NB4 (cell line): ENCODE measurements at regions not wholly inside any gene's neighbourhood (a gene's known extent, or its start where the extent isn't known, plus 50 kb on each side); places are given as distances from the start of the nearest gene placed in this dataset.

Experiments
- DNase-seq: peaks from one replicate; pipeline ENCODE4 v3.0.0; 2010; ENCODE audit warnings: low read depth
- H3K4me3 ChIP-seq: one replicate; pipeline ENCODE4 v1.5.1; 2011; ENCODE audit warnings: mild to moderate bottlenecking, low read depth, low read length, moderate library complexity
- MYC ChIP-seq: IDR thresholded peaks from 2 replicates; pipeline ENCODE4 v1.6.1; 2011; ENCODE audit warnings: low read depth, low read length
- POLR2A ChIP-seq: IDR thresholded peaks from 2 replicates; pipeline ENCODE4 v1.6.1; 2011; ENCODE audit warnings: mild to moderate bottlenecking; ENCODE audit not compliant: insufficient read length; ENCODE audit errors: extremely low read depth
- TF ChIP-seq, protein P1 (sequence below): IDR thresholded peaks from 2 replicates; pipeline ENCODE4 v1.6.1; 2011; ENCODE audit warnings: low read depth, low read length
- TF ChIP-seq, protein P2 (sequence below): IDR thresholded peaks from one replicate; pipeline ENCODE4 v1.5.1; 2012; ENCODE audit warnings: low read depth, low read length

DNA sequence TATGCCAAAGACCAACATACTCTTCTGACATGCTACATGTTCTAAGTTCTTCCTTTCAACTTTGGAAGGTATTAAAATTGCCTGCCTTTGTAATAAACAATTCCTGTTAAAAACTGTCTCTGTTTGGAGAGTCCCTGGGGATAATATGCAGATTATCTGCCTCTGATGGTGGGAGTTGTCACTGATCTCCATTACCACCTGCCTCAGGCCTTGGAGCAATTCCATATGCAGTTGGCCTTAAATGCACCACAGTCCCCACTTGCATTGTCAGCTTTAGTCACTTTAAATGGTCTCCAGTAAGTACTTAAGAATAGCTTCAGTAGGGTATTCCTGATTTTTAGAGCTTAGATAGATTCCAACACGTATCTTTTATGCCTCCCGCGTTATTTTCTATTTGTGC lies 121.1 kb upstream of the GOLIM4 start:
- H3K4me3 ChIP-seq = no peak overlapping the region
- TF ChIP-seq, protein P1, sequence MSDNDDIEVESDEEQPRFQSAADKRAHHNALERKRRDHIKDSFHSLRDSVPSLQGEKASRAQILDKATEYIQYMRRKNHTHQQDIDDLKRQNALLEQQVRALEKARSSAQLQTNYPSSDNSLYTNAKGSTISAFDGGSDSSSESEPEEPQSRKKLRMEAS = no peak
- TF ChIP-seq, protein P2, sequence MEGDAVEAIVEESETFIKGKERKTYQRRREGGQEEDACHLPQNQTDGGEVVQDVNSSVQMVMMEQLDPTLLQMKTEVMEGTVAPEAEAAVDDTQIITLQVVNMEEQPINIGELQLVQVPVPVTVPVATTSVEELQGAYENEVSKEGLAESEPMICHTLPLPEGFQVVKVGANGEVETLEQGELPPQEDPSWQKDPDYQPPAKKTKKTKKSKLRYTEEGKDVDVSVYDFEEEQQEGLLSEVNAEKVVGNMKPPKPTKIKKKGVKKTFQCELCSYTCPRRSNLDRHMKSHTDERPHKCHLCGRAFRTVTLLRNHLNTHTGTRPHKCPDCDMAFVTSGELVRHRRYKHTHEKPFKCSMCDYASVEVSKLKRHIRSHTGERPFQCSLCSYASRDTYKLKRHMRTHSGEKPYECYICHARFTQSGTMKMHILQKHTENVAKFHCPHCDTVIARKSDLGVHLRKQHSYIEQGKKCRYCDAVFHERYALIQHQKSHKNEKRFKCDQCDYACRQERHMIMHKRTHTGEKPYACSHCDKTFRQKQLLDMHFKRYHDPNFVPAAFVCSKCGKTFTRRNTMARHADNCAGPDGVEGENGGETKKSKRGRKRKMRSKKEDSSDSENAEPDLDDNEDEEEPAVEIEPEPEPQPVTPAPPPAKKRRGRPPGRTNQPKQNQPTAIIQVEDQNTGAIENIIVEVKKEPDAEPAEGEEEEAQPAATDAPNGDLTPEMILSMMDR = no peak
- no peak for TF ChIP-seq POLR2A
- TF ChIP-seq MYC = no peak
- DNase-seq = no peak

DNA sequence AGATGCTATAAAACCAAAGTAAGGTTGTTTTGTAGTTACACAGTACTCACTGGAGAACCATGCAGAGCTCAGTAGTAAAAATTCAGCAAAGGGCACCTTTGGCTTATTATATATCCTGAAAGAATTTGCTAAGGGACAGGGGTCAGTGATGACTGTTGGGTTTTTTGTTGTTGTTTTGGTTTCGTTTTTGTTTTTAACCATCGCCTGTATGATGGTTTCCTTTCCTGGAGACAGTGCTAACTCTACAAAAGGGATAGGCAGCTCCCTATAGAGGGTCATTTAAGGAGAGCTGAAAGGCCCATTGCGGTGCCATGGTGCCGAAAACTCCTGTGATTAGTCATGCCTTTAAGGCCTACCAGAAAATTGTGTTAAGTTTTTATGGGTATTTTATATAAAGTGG lies 118.2 kb upstream of the GOLIM4 start:
- no peak for DNase-seq
- TF ChIP-seq POLR2A (no peak), MYC (no peak)
- TF ChIP-seq, protein P1 = no peak
- TF ChIP-seq, protein P2 = no peak
- no peak overlapping the region for H3K4me3 ChIP-seq

DNA sequence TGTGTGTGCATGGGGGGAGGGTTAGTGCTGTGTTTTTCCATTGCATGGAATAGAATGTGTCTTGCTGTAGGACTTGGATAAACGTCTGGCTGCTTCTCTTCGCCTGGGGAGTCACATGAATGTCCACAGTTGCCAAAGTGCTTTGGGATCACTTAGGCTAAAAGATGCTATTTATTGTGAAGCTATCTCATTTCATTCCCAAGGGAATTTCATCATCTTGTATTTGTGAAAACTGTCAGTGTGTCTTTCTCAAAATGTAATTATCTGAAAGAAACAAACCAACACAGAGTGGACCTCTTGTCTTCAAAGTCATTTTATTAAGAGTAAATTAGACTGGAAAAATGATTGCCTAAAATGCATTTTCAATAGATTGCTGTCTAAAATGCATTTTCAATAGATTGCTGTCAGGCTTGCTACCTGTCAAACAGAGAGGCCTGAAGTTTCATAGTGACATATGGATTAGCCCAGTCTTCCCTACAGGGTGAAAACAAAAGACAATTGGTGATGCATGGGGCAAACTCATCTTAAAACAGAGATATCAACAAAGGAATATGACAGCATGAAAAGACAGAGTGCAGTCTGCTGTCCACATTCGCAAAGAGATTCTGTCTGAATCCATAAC lies 117.1 kb upstream of the GOLIM4 start:
- TF ChIP-seq POLR2A = no peak
- TF ChIP-seq, protein P1 = no peak
- TF ChIP-seq, protein P2 = no peak
- no peak for TF ChIP-seq MYC
- no peak overlapping the region for H3K4me3 ChIP-seq
- DNase-seq = no peak

DNA sequence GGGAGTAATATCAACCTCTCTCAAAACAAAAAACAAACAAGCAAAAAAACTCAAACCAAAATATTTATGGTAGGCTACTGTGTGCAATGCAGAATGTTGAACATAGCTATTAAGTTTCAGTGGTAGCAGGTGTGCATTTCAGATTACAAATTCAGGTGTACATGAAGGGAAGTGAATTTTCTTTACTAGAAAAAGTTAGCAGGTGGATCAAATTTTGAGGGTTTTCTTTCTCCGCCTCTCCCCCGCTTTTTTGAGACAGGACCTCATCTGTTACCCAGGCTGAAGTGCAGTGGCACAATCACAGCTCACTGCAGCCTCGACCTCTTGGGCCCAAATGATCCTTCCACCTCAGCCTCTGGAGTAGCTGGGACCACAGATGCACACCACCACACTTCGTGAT lies 109.7 kb upstream of the GOLIM4 start:
- H3K4me3 ChIP-seq = no peak overlapping the region
- no peak for DNase-seq
- TF ChIP-seq POLR2A (no peak), MYC (no peak)
- TF ChIP-seq, protein P1 = no peak
- TF ChIP-seq, protein P2 = no peak

DNA sequence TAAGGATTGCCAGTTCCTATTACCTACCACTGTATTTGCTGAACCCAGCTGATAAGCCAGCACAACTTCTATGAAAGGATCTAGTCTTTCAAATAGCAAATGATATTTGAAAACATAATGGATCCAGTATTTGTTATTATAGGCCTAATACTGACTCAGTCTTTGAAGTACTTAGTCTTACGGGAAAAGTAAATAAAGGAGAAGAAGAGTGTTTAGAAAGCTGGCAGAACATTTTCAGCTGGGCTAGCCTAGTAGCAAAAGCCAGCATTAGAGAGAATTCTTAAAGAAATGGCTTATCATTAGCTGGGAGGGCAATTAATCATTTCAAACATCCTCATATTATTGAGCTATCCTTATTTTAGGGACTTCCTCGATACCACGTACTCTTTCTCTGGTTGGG lies 101.4 kb upstream of the GOLIM4 start:
- no peak for DNase-seq
- TF ChIP-seq MYC (no peak), POLR2A (no peak)
- TF ChIP-seq, protein P1 = no peak
- TF ChIP-seq, protein P2 = no peak
- no peak overlapping the region for H3K4me3 ChIP-seq
